Coronary artery (tissue), 2 donors: ENCODE measurements at regions not wholly inside any gene's neighbourhood (a gene's known extent, or its start where the extent isn't known, plus 50 kb on each side); places are given as distances from the start of the nearest gene placed in this dataset.

ENCODE experiments used
- DNase-seq: peaks from one replicate; pipeline ENCODE4 v3.0.0-alpha.2; 2017; ENCODE audit warnings: low spot score
- H3K27ac ChIP-seq, 2 donors: fragments of 200-600 bp; sonication (generic); one replicate each; pipeline ENCODE4 v1.5.1; 2016 to 2019
- H3K4me3 ChIP-seq: fragments of 200-600 bp; sonication (generic); 2 replicates; pipeline ENCODE4 v1.5.1; 2016; ENCODE audit warnings: mild to moderate bottlenecking, moderate library complexity
- TF ChIP-seq, protein P1 (sequence below): fragments of 200-600 bp; sonication (generic); IDR thresholded peaks from one replicate; pipeline ENCODE4 v1.5.1; 2019; ENCODE audit warnings: antibody characterized with exemption

- Histone ChIP-seq H3K4me3 (no peak overlapping the region), H3K27ac (no peak overlapping the region)
- TF ChIP-seq, protein P1, sequence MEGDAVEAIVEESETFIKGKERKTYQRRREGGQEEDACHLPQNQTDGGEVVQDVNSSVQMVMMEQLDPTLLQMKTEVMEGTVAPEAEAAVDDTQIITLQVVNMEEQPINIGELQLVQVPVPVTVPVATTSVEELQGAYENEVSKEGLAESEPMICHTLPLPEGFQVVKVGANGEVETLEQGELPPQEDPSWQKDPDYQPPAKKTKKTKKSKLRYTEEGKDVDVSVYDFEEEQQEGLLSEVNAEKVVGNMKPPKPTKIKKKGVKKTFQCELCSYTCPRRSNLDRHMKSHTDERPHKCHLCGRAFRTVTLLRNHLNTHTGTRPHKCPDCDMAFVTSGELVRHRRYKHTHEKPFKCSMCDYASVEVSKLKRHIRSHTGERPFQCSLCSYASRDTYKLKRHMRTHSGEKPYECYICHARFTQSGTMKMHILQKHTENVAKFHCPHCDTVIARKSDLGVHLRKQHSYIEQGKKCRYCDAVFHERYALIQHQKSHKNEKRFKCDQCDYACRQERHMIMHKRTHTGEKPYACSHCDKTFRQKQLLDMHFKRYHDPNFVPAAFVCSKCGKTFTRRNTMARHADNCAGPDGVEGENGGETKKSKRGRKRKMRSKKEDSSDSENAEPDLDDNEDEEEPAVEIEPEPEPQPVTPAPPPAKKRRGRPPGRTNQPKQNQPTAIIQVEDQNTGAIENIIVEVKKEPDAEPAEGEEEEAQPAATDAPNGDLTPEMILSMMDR, result no peak
- DNase-seq, result no peak
These were observed 1010.9 kb upstream of the NXPH2 start for GRCh38 chr2:139790807-139791752.

GRCh38 chr2:139790136-139790535 is 1009.9 kb upstream of the NXPH2 start:
- TF ChIP-seq, protein P1, result no peak
- Histone ChIP-seq H3K4me3 (no peak overlapping the region), H3K27ac (no peak overlapping the region)
- no peak for DNase-seq

- no peak overlapping the region for H3K27ac ChIP-seq
- H3K4me3 ChIP-seq, result no peak overlapping the region
- no peak for DNase-seq
- TF ChIP-seq, protein P1, result no peak
These were observed 998.5 kb upstream of the NXPH2 start for GRCh38 chr2:139778732-139779131.

DNA sequence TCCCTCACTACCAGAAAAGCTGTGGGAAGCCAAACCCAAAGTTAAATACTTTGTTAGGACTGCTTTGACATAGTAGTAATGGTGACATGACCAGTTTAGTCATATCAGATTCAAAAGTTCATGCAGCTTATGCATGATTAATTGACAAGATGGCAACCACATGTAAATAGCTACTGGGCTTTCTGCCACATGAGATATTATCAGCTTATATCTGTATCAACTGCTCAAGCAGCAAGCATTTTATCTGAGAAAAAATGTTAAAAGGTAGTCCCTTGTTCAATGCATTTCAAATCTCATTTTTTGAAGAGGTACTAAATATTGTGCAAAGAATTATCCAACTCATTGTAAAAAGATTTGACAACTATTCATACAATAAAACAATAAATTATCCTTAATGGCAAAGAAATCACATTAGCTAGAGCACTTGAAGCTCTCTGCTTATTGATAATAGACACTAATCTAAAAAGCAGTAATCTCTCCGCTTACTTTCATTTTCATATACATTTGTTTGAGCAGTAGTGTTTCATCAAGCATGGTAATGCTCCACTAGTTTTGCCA is 993.6 kb upstream of the NXPH2 start:
- TF ChIP-seq, protein P1, result no peak
- Histone ChIP-seq H3K4me3 (no peak overlapping the region), H3K27ac (no peak overlapping the region)
- no peak for DNase-seq

DNA sequence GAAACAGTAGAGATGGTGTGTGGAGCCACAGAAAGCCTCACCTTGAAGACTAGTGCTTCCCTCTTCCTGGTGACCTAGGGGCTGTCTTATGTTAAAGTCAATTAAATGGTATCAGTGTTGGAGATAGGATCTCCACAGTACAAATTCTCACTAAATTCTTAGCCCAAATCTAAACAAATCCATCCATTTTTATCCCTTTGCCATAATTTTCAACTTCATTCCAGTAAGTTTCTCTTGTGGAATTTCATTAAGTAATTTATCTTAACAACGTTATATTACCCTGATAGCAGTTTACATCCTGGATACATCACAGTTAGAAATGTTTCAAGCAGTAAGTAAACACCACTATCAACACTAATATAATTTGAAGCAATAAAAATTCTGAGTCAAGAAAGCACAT is 989.4 kb upstream of the NXPH2 start:
- H3K4me3 ChIP-seq, result no peak overlapping the region

GRCh38 chr2:139763705-139764104 is 983.5 kb upstream of the NXPH2 start:
- DNase-seq, result no peak
- H3K4me3 ChIP-seq, result no peak overlapping the region
- H3K27ac ChIP-seq, result no peak overlapping the region
- TF ChIP-seq, protein P1, result no peak

More for the DNA sequence above, 989.4 kb upstream of the NXPH2 start:
- TF ChIP-seq, protein P1, result no peak
- DNase-seq, result no peak
- no peak overlapping the region for H3K27ac ChIP-seq
